ENCODE measurements at regions not wholly inside any gene's neighbourhood (a gene's known extent, or its start where the extent isn't known, plus 50 kb on each side); places are given as distances from the start of the nearest gene placed in this dataset.

- TF ChIP-seq CTCF (IDR thresholded peaks at IDR 0.05; ENCODE audit: low read length) (no peak), EZH2 (IDR thresholded peaks at IDR 0.05; ENCODE audit: borderline replicate concordance, low read length) (no peak)
Measured at GRCh38 chr3:180319461-180319860, 282.5 kb upstream of the TTC14 start.

Measured in OCI-LY1 (cell line).